ENCODE measurements at regions not wholly inside any gene's neighbourhood (a gene's known extent, or its start where the extent isn't known, plus 50 kb on each side); places are given as distances from the start of the nearest gene placed in this dataset.

GRCh38 chr4:133390198-133390855 is 241.2 kb downstream of the PCDH10 start:
- no peaks in the 10 kb centered on the region for H3K9me3 Mint-ChIP-seq
- ChIA-PET POLR2A (no interaction called here), CTCF (no interaction called here)
- no peak overlapping the region for H3K27ac Mint-ChIP-seq
- no peaks in the 10 kb centered on the region for H3K27me3 Mint-ChIP-seq
- no peak overlapping the region for H3K4me3 Mint-ChIP-seq
- H3K4me1 Mint-ChIP-seq: no peaks in the 10 kb centered on the region
- no peaks in the 10 kb centered on the region for H3K36me3 Mint-ChIP-seq (ENCODE audit: low read depth)
- no peak for DNase-seq

- Mint-ChIP-seq H3K27ac (no peak overlapping the region), H3K36me3 (ENCODE audit: low read depth) (no peaks in the 10 kb centered on the region), H3K4me1 (no peaks in the 10 kb centered on the region), H3K27me3 (no peaks in the 10 kb centered on the region), H3K4me3 (no peak overlapping the region), H3K9me3 (no peaks in the 10 kb centered on the region)
- ChIA-PET POLR2A (no interaction called here), CTCF (no interaction called here)
- no peak for DNase-seq
These were observed 239.9 kb downstream of the PCDH10 start for GRCh38 chr4:133389029-133389428.

- H3K4me1 Mint-ChIP-seq: no peaks in the 10 kb centered on the region
- DNase-seq: no peak
- no peaks in the 10 kb centered on the region for H3K36me3 Mint-ChIP-seq (ENCODE audit: low read depth)
- no peak overlapping the region for H3K4me3 Mint-ChIP-seq
- no peak overlapping the region for H3K27ac Mint-ChIP-seq
- no peaks in the 10 kb centered on the region for H3K9me3 Mint-ChIP-seq
- ChIA-PET POLR2A (no interaction called here), CTCF (no interaction called here)
- no peaks in the 10 kb centered on the region for H3K27me3 Mint-ChIP-seq
These were observed 236.3 kb downstream of the PCDH10 start for GRCh38 chr4:133385161-133385954.

- Mint-ChIP-seq H3K27me3 (no peaks in the 10 kb centered on the region), H3K4me1 (no peaks in the 10 kb centered on the region), H3K27ac (no peak overlapping the region), H3K4me3 (no peak overlapping the region), H3K36me3 (ENCODE audit: low read depth) (no peaks in the 10 kb centered on the region), H3K9me3 (peaks cover 12% of the 10 kb centered on the region)
- CTCF ChIA-PET: no interaction called here
- DNase-seq: no peak
- POLR2A ChIA-PET: no interaction called here
These were observed 230.8 kb downstream of the PCDH10 start for GRCh38 chr4:133379681-133380438.

GRCh38 chr4:133377286-133377685 is 228.2 kb downstream of the PCDH10 start:
- POLR2A ChIA-PET: no interaction called here

GRCh38 chr4:133372699-133373098 is 223.6 kb downstream of the PCDH10 start:
- H3K27me3 Mint-ChIP-seq: no peaks in the 10 kb centered on the region

More at GRCh38 chr4:133377286-133377685, 228.2 kb downstream of the PCDH10 start:
- no peaks in the 10 kb centered on the region for H3K4me1 Mint-ChIP-seq
- H3K27ac Mint-ChIP-seq: no peak overlapping the region
- peaks cover 17% of the 10 kb centered on the region for H3K9me3 Mint-ChIP-seq
- H3K27me3 Mint-ChIP-seq: no peaks in the 10 kb centered on the region
- no peak for DNase-seq
- no peaks in the 10 kb centered on the region for H3K36me3 Mint-ChIP-seq (ENCODE audit: low read depth)
- CTCF ChIA-PET: no interaction called here
- no peak overlapping the region for H3K4me3 Mint-ChIP-seq

GRCh38 chr4:133355633-133356032 is 206.5 kb downstream of the PCDH10 start:
- Mint-ChIP-seq H3K4me3 (no peak overlapping the region), H3K27me3 (no peaks in the 10 kb centered on the region), H3K36me3 (ENCODE audit: low read depth) (no peaks in the 10 kb centered on the region), H3K27ac (no peak overlapping the region), H3K4me1 (no peaks in the 10 kb centered on the region), H3K9me3 (peaks cover 12% of the 10 kb centered on the region)
- ChIA-PET POLR2A (no interaction called here), CTCF (interaction anchor here (0.7 kb wide), 1 partner anchor 1738 kb away, joined by 3 read pairs; no protein-coding TSS in a partner anchor)
- no peak for DNase-seq

More at GRCh38 chr4:133372699-133373098, 223.6 kb downstream of the PCDH10 start:
- POLR2A ChIA-PET: no interaction called here
- Mint-ChIP-seq H3K27ac (no peak overlapping the region), H3K36me3 (ENCODE audit: low read depth) (no peaks in the 10 kb centered on the region), H3K4me1 (no peaks in the 10 kb centered on the region), H3K9me3 (peaks cover 14% of the 10 kb centered on the region), H3K4me3 (no peak overlapping the region)
- DNase-seq: no peak
- CTCF ChIA-PET: no interaction called here

GRCh38 chr4:133347409-133347808 is 198.3 kb downstream of the PCDH10 start:
- CTCF ChIA-PET: no interaction called here
- H3K4me1 Mint-ChIP-seq: no peaks in the 10 kb centered on the region
- DNase-seq: no peak
- no peak overlapping the region for H3K4me3 Mint-ChIP-seq
- H3K36me3 Mint-ChIP-seq (ENCODE audit: low read depth): no peaks in the 10 kb centered on the region
- POLR2A ChIA-PET: no interaction called here
- no peak overlapping the region for H3K27ac Mint-ChIP-seq
- peaks cover 3% of the 10 kb centered on the region for H3K9me3 Mint-ChIP-seq
- H3K27me3 Mint-ChIP-seq: no peaks in the 10 kb centered on the region

GRCh38 chr4:133324491-133324890 is 175.4 kb downstream of the PCDH10 start:
- H3K27ac Mint-ChIP-seq: no peak overlapping the region
- H3K9me3 Mint-ChIP-seq: peaks cover 8% of the 10 kb centered on the region
- ChIA-PET CTCF (no interaction called here), POLR2A (no interaction called here)
- no peak overlapping the region for H3K4me3 Mint-ChIP-seq
- DNase-seq: no peak
- H3K27me3 Mint-ChIP-seq: no peaks in the 10 kb centered on the region
- no peaks in the 10 kb centered on the region for H3K4me1 Mint-ChIP-seq
- no peaks in the 10 kb centered on the region for H3K36me3 Mint-ChIP-seq (ENCODE audit: low read depth)

- Mint-ChIP-seq H3K9me3 (peaks cover 5% of the 10 kb centered on the region), H3K36me3 (ENCODE audit: low read depth) (no peaks in the 10 kb centered on the region), H3K4me1 (no peaks in the 10 kb centered on the region), H3K27me3 (no peaks in the 10 kb centered on the region), H3K4me3 (no peak overlapping the region), H3K27ac (no peak overlapping the region)
- ChIA-PET POLR2A (no interaction called here), CTCF (no interaction called here)
- DNase-seq: no peak
These were observed 174.6 kb downstream of the PCDH10 start for GRCh38 chr4:133323670-133324069.

- H3K4me1 Mint-ChIP-seq: no peaks in the 10 kb centered on the region
- DNase-seq: no peak
- no peaks in the 10 kb centered on the region for H3K36me3 Mint-ChIP-seq (ENCODE audit: low read depth)
- peaks cover 4% of the 10 kb centered on the region for H3K9me3 Mint-ChIP-seq
- ChIA-PET CTCF (no interaction called here), POLR2A (no interaction called here)
- no peak overlapping the region for H3K4me3 Mint-ChIP-seq
- no peaks in the 10 kb centered on the region for H3K27me3 Mint-ChIP-seq
- H3K27ac Mint-ChIP-seq: no peak overlapping the region
These were observed 171.6 kb downstream of the PCDH10 start for GRCh38 chr4:133320576-133321170.

GRCh38 chr4:133316909-133317308 is 167.8 kb downstream of the PCDH10 start:
- H3K27me3 Mint-ChIP-seq: no peaks in the 10 kb centered on the region
- H3K4me3 Mint-ChIP-seq: no peak overlapping the region
- H3K36me3 Mint-ChIP-seq (ENCODE audit: low read depth): no peaks in the 10 kb centered on the region
- H3K9me3 Mint-ChIP-seq: no peaks in the 10 kb centered on the region
- H3K4me1 Mint-ChIP-seq: no peaks in the 10 kb centered on the region
- DNase-seq: no peak
- POLR2A ChIA-PET: no interaction called here
- no peak overlapping the region for H3K27ac Mint-ChIP-seq
- CTCF ChIA-PET: no interaction called here

GRCh38 chr4:133314991-133315390 is 165.9 kb downstream of the PCDH10 start:
- CTCF ChIA-PET: no interaction called here
- Mint-ChIP-seq H3K9me3 (no peaks in the 10 kb centered on the region), H3K4me1 (no peaks in the 10 kb centered on the region), H3K27ac (no peak overlapping the region), H3K36me3 (ENCODE audit: low read depth) (no peaks in the 10 kb centered on the region), H3K27me3 (no peaks in the 10 kb centered on the region), H3K4me3 (no peak overlapping the region)
- POLR2A ChIA-PET: no interaction called here
- DNase-seq: no peak

Measured in activated CD4-positive, alpha-beta memory T cell treated with anti-CD3 and anti-CD28 coated beads, Interleukin-2, amount 10 ng/mL, durations not matched to agents 7 days and 5 days (primary cell).